ENCODE measurements at regions not wholly inside any gene's neighbourhood (a gene's known extent, or its start where the extent isn't known, plus 50 kb on each side); places are given as distances from the start of the nearest gene placed in this dataset.
"Not testable (repeated sequence)": the region's sequence is repeated elsewhere in the genome, so short reads cannot be mapped to it uniquely, and the experiment has no call there.

DNA sequence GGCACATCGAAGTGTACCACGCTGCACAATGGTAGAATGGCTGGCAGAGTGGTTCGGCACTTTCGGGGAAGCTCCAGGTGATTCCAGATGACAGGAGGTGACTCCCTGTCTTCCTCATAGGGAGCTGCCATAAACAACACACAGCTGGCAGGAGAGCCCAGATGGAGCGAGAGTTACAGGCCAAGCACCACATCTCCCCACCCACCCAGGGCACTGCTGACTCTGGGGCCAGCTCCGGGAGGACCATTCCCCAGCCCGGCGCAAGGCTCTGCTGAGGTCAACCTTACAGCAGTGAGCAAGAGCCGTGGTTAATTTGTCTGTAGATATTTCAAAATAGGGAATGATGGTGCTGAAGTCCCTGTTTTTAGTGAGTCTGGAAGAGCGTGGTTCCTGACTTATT lies 78.8 kb upstream of the HMGXB4 start:
- Histone ChIP-seq H3K4me1 (ENCODE audit: control insufficient read depth in 5 of 5, insufficient read depth in 5 of 5, low read length in 5 of 5) (no peaks in the 10 kb centered on the region), H3K9ac (ENCODE audit: low read length in 5 of 5) (no peak overlapping the region), H3K36me3 (ENCODE audit: control insufficient read depth in 5 of 5, insufficient read depth in 5 of 5, low read length in 5 of 5) (no peaks in the 10 kb centered on the region), H3K4me3 (ENCODE audit: low read depth in 1 of 5, low read length in 5 of 5) (no peak overlapping the region), H3K27me3 (ENCODE audit: control insufficient read depth in 5 of 5, insufficient read depth in 4 of 5, low read length in 5 of 5) (peaks cover 2 to 14% (median 6%) of the 10 kb centered on the region in 5 donors), H3K9me3 (ENCODE audit: control insufficient read depth in 5 of 5, low read length in 5 of 5) (peaks cover 0 to 6% (median 0%) of the 10 kb centered on the region in 5 donors), H3K27ac (ENCODE audit: low read depth, low read length) (no peak overlapping the region)

- H3K27me3 ChIP-seq (ENCODE audit: control insufficient read depth in 5 of 5, insufficient read depth in 4 of 5, low read length in 5 of 5), result no peaks in the 10 kb centered on the region
- H3K9ac ChIP-seq (ENCODE audit: low read length in 5 of 5), result no peak overlapping the region
- H3K4me1 ChIP-seq (ENCODE audit: control insufficient read depth in 5 of 5, insufficient read depth in 5 of 5, low read length in 5 of 5), result no peaks in the 10 kb centered on the region
- peaks cover 0 to 17% (median 3%) of the 10 kb centered on the region in 5 donors for H3K9me3 ChIP-seq (ENCODE audit: control insufficient read depth in 5 of 5, low read length in 5 of 5)
- H3K27ac ChIP-seq (ENCODE audit: low read depth, low read length), result no peak overlapping the region
- no peak overlapping the region for H3K4me3 ChIP-seq (ENCODE audit: low read depth in 1 of 5, low read length in 5 of 5)
- H3K36me3 ChIP-seq (ENCODE audit: control insufficient read depth in 5 of 5, insufficient read depth in 5 of 5, low read length in 5 of 5), result no peaks in the 10 kb centered on the region
Measured at GRCh38 chr22:35183917-35184316, 73.4 kb upstream of the HMGXB4 start.

- Histone ChIP-seq H3K27ac (ENCODE audit: low read depth, low read length) (no peak overlapping the region), H3K27me3 (ENCODE audit: control insufficient read depth in 5 of 5, insufficient read depth in 4 of 5, low read length in 5 of 5) (no peaks in the 10 kb centered on the region), H3K4me3 (ENCODE audit: low read depth in 1 of 5, low read length in 5 of 5) (no peak overlapping the region), H3K36me3 (ENCODE audit: control insufficient read depth in 5 of 5, insufficient read depth in 5 of 5, low read length in 5 of 5) (no peaks in the 10 kb centered on the region), H3K4me1 (ENCODE audit: control insufficient read depth in 5 of 5, insufficient read depth in 5 of 5, low read length in 5 of 5) (no peaks in the 10 kb centered on the region), H3K9me3 (ENCODE audit: control insufficient read depth in 5 of 5, low read length in 5 of 5) (peaks cover 5 to 37% (median 28%) of the 10 kb centered on the region in 5 donors), H3K9ac (ENCODE audit: low read length in 5 of 5) (no peak overlapping the region)
Measured at GRCh38 chr22:35186492-35186891, 70.8 kb upstream of the HMGXB4 start.

DNA sequence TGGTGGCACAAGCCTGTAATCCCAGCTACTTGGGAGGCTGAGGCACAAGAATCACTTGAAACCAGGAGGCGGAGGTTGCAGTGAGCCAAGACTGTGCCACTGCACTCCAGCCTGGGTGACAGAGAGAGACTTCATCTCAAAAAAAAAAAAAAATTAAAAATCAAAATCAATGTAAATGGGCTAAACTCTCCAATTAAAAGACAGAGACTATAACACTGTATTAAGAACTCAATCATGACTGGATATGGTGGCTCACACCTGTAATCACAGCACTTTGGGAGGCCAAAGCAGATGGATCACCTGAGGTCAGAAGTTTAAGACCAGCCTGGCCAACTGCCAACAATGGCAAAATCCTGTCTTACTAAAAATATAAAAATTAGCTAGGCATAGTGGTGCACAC lies 68.4 kb upstream of the HMGXB4 start:
- peak overlapping the region in 1 of 5 donors; percentile 13 for H3K4me3 ChIP-seq (ENCODE audit: low read depth in 1 of 5, low read length in 5 of 5)
- not testable (repeated sequence) for H3K27me3 ChIP-seq (ENCODE audit: control insufficient read depth in 5 of 5, insufficient read depth in 4 of 5, low read length in 5 of 5); H3K36me3 ChIP-seq (ENCODE audit: control insufficient read depth in 5 of 5, insufficient read depth in 5 of 5, low read length in 5 of 5); H3K4me1 ChIP-seq (ENCODE audit: control insufficient read depth in 5 of 5, insufficient read depth in 5 of 5, low read length in 5 of 5); H3K9ac ChIP-seq (ENCODE audit: low read length in 5 of 5); H3K27ac ChIP-seq (ENCODE audit: low read depth, low read length)
- H3K9me3 ChIP-seq (ENCODE audit: control insufficient read depth in 5 of 5, low read length in 5 of 5), result peaks cover 5 to 45% (median 31%) of the 10 kb centered on the region in 5 donors

DNA sequence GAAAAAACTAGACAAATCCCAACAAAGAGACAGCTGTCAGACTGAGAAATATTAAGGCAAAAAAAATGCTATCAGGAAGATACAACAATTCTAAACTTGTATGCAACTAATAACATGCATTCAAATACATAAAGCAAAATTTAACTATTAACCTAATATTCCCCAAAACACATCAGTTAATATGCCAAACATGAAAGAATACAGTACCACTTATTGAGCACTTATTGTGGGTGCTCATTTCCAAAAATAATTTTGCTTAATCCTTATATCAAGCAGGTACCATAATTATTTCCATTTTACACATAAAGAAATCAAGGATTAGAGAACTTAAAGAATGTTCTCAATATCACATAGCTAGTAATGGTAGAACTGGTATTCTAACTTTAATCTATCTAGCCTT lies 67.7 kb upstream of the HMGXB4 start:
- no peak overlapping the region for H3K27ac ChIP-seq (ENCODE audit: low read depth, low read length)
- H3K36me3 ChIP-seq (ENCODE audit: control insufficient read depth in 5 of 5, insufficient read depth in 5 of 5, low read length in 5 of 5), result no peaks in the 10 kb centered on the region
- no peaks in the 10 kb centered on the region for H3K4me1 ChIP-seq (ENCODE audit: control insufficient read depth in 5 of 5, insufficient read depth in 5 of 5, low read length in 5 of 5)
- H3K9me3 ChIP-seq (ENCODE audit: control insufficient read depth in 5 of 5, low read length in 5 of 5), result peaks cover 5 to 45% (median 31%) of the 10 kb centered on the region in 5 donors
- no peak overlapping the region for H3K9ac ChIP-seq (ENCODE audit: low read length in 5 of 5)
- H3K27me3 ChIP-seq (ENCODE audit: control insufficient read depth in 5 of 5, insufficient read depth in 4 of 5, low read length in 5 of 5), result no peaks in the 10 kb centered on the region
- peak overlapping the region in 1 of 5 donors; percentile 13 for H3K4me3 ChIP-seq (ENCODE audit: low read depth in 1 of 5, low read length in 5 of 5)

- H3K9ac ChIP-seq (ENCODE audit: low read length in 5 of 5), result no peak overlapping the region
- H3K36me3 ChIP-seq (ENCODE audit: control insufficient read depth in 5 of 5, insufficient read depth in 5 of 5, low read length in 5 of 5), result no peaks in the 10 kb centered on the region
- H3K4me3 ChIP-seq (ENCODE audit: low read depth in 1 of 5, low read length in 5 of 5), result no peak overlapping the region
- H3K9me3 ChIP-seq (ENCODE audit: control insufficient read depth in 5 of 5, low read length in 5 of 5), result peaks cover 5 to 44% (median 26%) of the 10 kb centered on the region in 5 donors
- H3K27me3 ChIP-seq (ENCODE audit: control insufficient read depth in 5 of 5, insufficient read depth in 4 of 5, low read length in 5 of 5), result peaks cover 0 to 2% (median 0%) of the 10 kb centered on the region in 5 donors
- H3K27ac ChIP-seq (ENCODE audit: low read depth, low read length), result no peak overlapping the region
- H3K4me1 ChIP-seq (ENCODE audit: control insufficient read depth in 5 of 5, insufficient read depth in 5 of 5, low read length in 5 of 5), result no peaks in the 10 kb centered on the region
Measured at GRCh38 chr22:35191412-35191811, 65.9 kb upstream of the HMGXB4 start.

GRCh38 chr22:35192129-35192918 lies 65.0 kb upstream of the HMGXB4 start:
- Histone ChIP-seq H3K4me1 (ENCODE audit: control insufficient read depth in 5 of 5, insufficient read depth in 5 of 5, low read length in 5 of 5) (no peaks in the 10 kb centered on the region), H3K27ac (ENCODE audit: low read depth, low read length) (no peak overlapping the region), H3K9me3 (ENCODE audit: control insufficient read depth in 5 of 5, low read length in 5 of 5) (peaks cover 5 to 35% (median 22%) of the 10 kb centered on the region in 5 donors), H3K36me3 (ENCODE audit: control insufficient read depth in 5 of 5, insufficient read depth in 5 of 5, low read length in 5 of 5) (no peaks in the 10 kb centered on the region), H3K4me3 (ENCODE audit: low read depth in 1 of 5, low read length in 5 of 5) (no peak overlapping the region), H3K27me3 (ENCODE audit: control insufficient read depth in 5 of 5, insufficient read depth in 4 of 5, low read length in 5 of 5) (peaks cover 0 to 7% (median 2%) of the 10 kb centered on the region in 5 donors), H3K9ac (ENCODE audit: low read length in 5 of 5) (no peak overlapping the region)

DNA sequence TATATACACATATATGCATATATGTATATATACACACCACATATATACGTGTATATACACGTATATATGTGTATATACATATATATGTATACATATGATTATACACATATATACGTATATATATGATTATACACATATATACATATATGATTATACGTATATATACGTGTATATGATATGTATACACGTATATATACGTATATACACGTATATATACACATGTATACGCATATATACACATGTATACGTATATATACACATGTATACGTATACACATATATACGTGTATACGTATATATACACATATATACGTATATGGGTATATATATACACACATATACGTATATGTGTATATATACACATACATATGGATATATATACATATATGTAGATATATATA lies 62.1 kb upstream of the HMGXB4 start:
- Histone ChIP-seq H3K9me3 (ENCODE audit: control insufficient read depth in 5 of 5, low read length in 5 of 5) (peaks cover 5 to 18% (median 8%) of the 10 kb centered on the region in 5 donors), H3K4me1 (ENCODE audit: control insufficient read depth in 5 of 5, insufficient read depth in 5 of 5, low read length in 5 of 5) (no peaks in the 10 kb centered on the region), H3K36me3 (ENCODE audit: control insufficient read depth in 5 of 5, insufficient read depth in 5 of 5, low read length in 5 of 5) (no peaks in the 10 kb centered on the region), H3K4me3 (ENCODE audit: low read depth in 1 of 5, low read length in 5 of 5) (no peak overlapping the region), H3K27me3 (ENCODE audit: control insufficient read depth in 5 of 5, insufficient read depth in 4 of 5, low read length in 5 of 5) (peaks cover 0 to 16% (median 6%) of the 10 kb centered on the region in 5 donors), H3K9ac (ENCODE audit: low read length in 5 of 5) (no peak overlapping the region), H3K27ac (ENCODE audit: low read depth, low read length) (no peak overlapping the region)

DNA sequence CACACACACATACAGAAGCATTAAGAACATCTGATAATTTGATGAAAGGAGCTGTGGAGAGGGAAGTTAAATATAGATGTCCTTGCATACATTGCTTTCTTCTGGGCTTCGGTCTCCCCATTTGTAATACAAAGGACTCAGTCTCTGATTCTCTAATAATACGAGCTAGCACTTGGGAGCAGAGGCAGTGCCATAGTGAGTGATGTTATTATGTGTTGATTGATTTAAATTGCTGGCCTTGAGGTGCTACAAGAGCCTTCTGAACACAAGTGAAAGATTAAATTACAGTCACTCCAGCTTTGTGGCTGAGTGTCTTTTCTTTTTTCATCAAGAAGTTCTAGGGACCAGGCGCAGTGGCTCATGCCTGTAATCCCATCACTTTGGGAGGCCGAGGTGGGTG lies 61.5 kb upstream of the HMGXB4 start:
- Histone ChIP-seq H3K36me3 (ENCODE audit: control insufficient read depth in 5 of 5, insufficient read depth in 5 of 5, low read length in 5 of 5) (no peaks in the 10 kb centered on the region), H3K27me3 (ENCODE audit: control insufficient read depth in 5 of 5, insufficient read depth in 4 of 5, low read length in 5 of 5) (peaks cover 0 to 16% (median 6%) of the 10 kb centered on the region in 5 donors), H3K4me3 (ENCODE audit: low read depth in 1 of 5, low read length in 5 of 5) (no peak overlapping the region), H3K9ac (ENCODE audit: low read length in 5 of 5) (no peak overlapping the region), H3K27ac (ENCODE audit: low read depth, low read length) (no peak overlapping the region), H3K9me3 (ENCODE audit: control insufficient read depth in 5 of 5, low read length in 5 of 5) (peaks cover under 1 to 12% (median 4%) of the 10 kb centered on the region in 5 donors), H3K4me1 (ENCODE audit: control insufficient read depth in 5 of 5, insufficient read depth in 5 of 5, low read length in 5 of 5) (no peaks in the 10 kb centered on the region)

GRCh38 chr22:35197071-35197470 lies 60.2 kb upstream of the HMGXB4 start:
- Histone ChIP-seq H3K4me3 (ENCODE audit: low read depth in 1 of 5, low read length in 5 of 5) (no peak overlapping the region), H3K36me3 (ENCODE audit: control insufficient read depth in 5 of 5, insufficient read depth in 5 of 5, low read length in 5 of 5) (no peaks in the 10 kb centered on the region), H3K27ac (ENCODE audit: low read depth, low read length) (no peak overlapping the region), H3K9me3 (ENCODE audit: control insufficient read depth in 5 of 5, low read length in 5 of 5) (peaks cover 0 to 4% (median 0%) of the 10 kb centered on the region in 5 donors), H3K4me1 (ENCODE audit: control insufficient read depth in 5 of 5, insufficient read depth in 5 of 5, low read length in 5 of 5) (no peaks in the 10 kb centered on the region), H3K27me3 (ENCODE audit: control insufficient read depth in 5 of 5, insufficient read depth in 4 of 5, low read length in 5 of 5) (peaks cover 0 to 16% (median 6%) of the 10 kb centered on the region in 5 donors), H3K9ac (ENCODE audit: low read length in 5 of 5) (no peak overlapping the region)

Measured in subcutaneous abdominal adipose tissue (tissue), 5 donors.